Ascending aorta (tissue), 2 donors: ENCODE measurements at regions not wholly inside any gene's neighbourhood (a gene's known extent, or its start where the extent isn't known, plus 50 kb on each side); places are given as distances from the start of the nearest gene placed in this dataset.

Experiments
- DNase-seq, 2 donors: peaks; one replicate each; pipeline ENCODE4 v3.0.0-alpha.2; 2019; ENCODE audit warnings: low spot score in 2 of 2
- H3K27ac ChIP-seq, 2 donors: fragments of 200-600 bp; sonication (generic); one replicate each; pipeline ENCODE4 v1.5.1; 2016 to 2017; ENCODE audit warnings: mild to moderate bottlenecking in 1 of 2
- H3K27me3 ChIP-seq: fragments of 200-600 bp; sonication (generic); one replicate; pipeline ENCODE4 v1.5.1; 2017
- H3K36me3 ChIP-seq, 2 donors: fragments of 200-600 bp; sonication (generic); one replicate each; pipeline ENCODE4 v1.5.1; 2016
- H3K4me1 ChIP-seq, 2 donors: fragments of 200-600 bp; sonication (generic); one replicate each; pipeline ENCODE4 v1.5.1; 2016 to 2017; ENCODE audit warnings: mild to moderate bottlenecking in 1 of 2
- H3K4me3 ChIP-seq, 2 donors: fragments of 200-600 bp; sonication (generic); one replicate each; pipeline ENCODE4 v1.5.1; 2016 to 2017; ENCODE audit warnings: mild to moderate bottlenecking in 1 of 2
- H3K9me3 ChIP-seq, 2 donors: fragments of 200-600 bp; sonication (generic); one replicate each; pipeline ENCODE4 v1.5.1; 2016
- CTCF ChIP-seq, 3 experiments: fragments of 200-600 bp in 2 of 3; fragments of 450-650 bp in 1 of 3; sonication (generic) in 2 of 3; IDR thresholded peaks; one replicate each; pipeline ENCODE4 v1.5.1; 2016 to 2019; ENCODE audit warnings: antibody characterized with exemption in 3 of 3, mild to moderate bottlenecking in 1 of 3, moderate library complexity in 1 of 3
- intact Hi-C: fragments of 100-400 bp; cut with DNase I; formaldehyde crosslinking; loops from one replicate; pipeline ENCODE4 v1.15.1; 2023

- H3K4me3 ChIP-seq = no peak overlapping the region
- H3K36me3 ChIP-seq = no peaks in the 10 kb centered on the region
- no peaks in the 10 kb centered on the region for H3K9me3 ChIP-seq
- no peak overlapping the region for H3K27ac ChIP-seq
- no peak for TF ChIP-seq CTCF (IDR thresholded peaks at IDR 0.05)
- no peak for DNase-seq
- intact Hi-C loops = no loop called here
- H3K4me1 ChIP-seq = peaks cover 3 to 4% of the 10 kb centered on the region in 2 donors
- no peaks in the 10 kb centered on the region for H3K27me3 ChIP-seq
Observed at GRCh38 chr2:126970583-126970982, 71.9 kb downstream of the TEX51 start.

GRCh38 chr2:126971162-126971480, 72.4 kb downstream of the TEX51 start:
- intact Hi-C loops = no loop called here
- Histone ChIP-seq H3K27ac (no peak overlapping the region), H3K4me3 (peak overlapping the region; percentile 58 to 62), H3K9me3 (no peaks in the 10 kb centered on the region), H3K27me3 (no peaks in the 10 kb centered on the region), H3K36me3 (no peaks in the 10 kb centered on the region), H3K4me1 (peaks cover 3 to 4% of the 10 kb centered on the region in 2 donors)
- no peak for DNase-seq
- no peak for TF ChIP-seq CTCF (IDR thresholded peaks at IDR 0.05)

- no peaks in the 10 kb centered on the region for H3K36me3 ChIP-seq
- no peak overlapping the region for H3K27ac ChIP-seq
- DNase-seq = peak; percentile 33 to 81
- peak overlapping the region; percentile 58 to 62 for H3K4me3 ChIP-seq
- TF ChIP-seq CTCF (IDR thresholded peaks at IDR 0.05) = peak; percentile 85 to 95 (median 89)
- peaks cover 3 to 4% of the 10 kb centered on the region in 2 donors for H3K4me1 ChIP-seq
- H3K9me3 ChIP-seq = no peaks in the 10 kb centered on the region
- intact Hi-C loops = no loop called here
- H3K27me3 ChIP-seq = no peaks in the 10 kb centered on the region
Observed at GRCh38 chr2:126971481-126972278, 73.0 kb downstream of the TEX51 start.

- no peak for DNase-seq
- no peak for TF ChIP-seq CTCF (IDR thresholded peaks at IDR 0.05)
- Histone ChIP-seq H3K36me3 (no peaks in the 10 kb centered on the region), H3K4me3 (peak overlapping the region; percentile 58 to 62), H3K27ac (no peak overlapping the region), H3K9me3 (no peaks in the 10 kb centered on the region), H3K4me1 (peaks cover 3 to 4% of the 10 kb centered on the region in 2 donors), H3K27me3 (no peaks in the 10 kb centered on the region)
- intact Hi-C loops = no loop called here
Observed at GRCh38 chr2:126972279-126972626, 73.6 kb downstream of the TEX51 start.

GRCh38 chr2:126973745-126974144, 75.1 kb downstream of the TEX51 start:
- no peaks in the 10 kb centered on the region for H3K27me3 ChIP-seq
- H3K27ac ChIP-seq = no peak overlapping the region
- intact Hi-C loops = no loop called here
- H3K36me3 ChIP-seq = no peaks in the 10 kb centered on the region
- no peak for TF ChIP-seq CTCF (IDR thresholded peaks at IDR 0.05)
- no peak for DNase-seq
- H3K9me3 ChIP-seq = no peaks in the 10 kb centered on the region
- no peak overlapping the region for H3K4me3 ChIP-seq
- peaks cover 3 to 4% of the 10 kb centered on the region in 2 donors for H3K4me1 ChIP-seq
